CD4-positive, alpha-beta T cell (primary cell): ENCODE measurements at regions not wholly inside any gene's neighbourhood (a gene's known extent, or its start where the extent isn't known, plus 50 kb on each side); places are given as distances from the start of the nearest gene placed in this dataset.

Experiments used
- ATAC-seq: fragments of 200-7000 bp; cut with Tn5 transposase; one replicate; pipeline ENCODE4 v1.10.0; 2022; ENCODE audit warnings: mild to moderate bottlenecking; ENCODE audit not compliant: poor library complexity
- CTCF ChIA-PET: fragments of 350-600 bp; sonication (Branson Sonifier 250); formaldehyde crosslinking; loops from one replicate; lab custom pipeline; 2021; ENCODE audit warnings: antibody characterized with exemption, inconsistent platforms; lab: Charles Lee
- POLR2A ChIA-PET: fragments of 350-600 bp; sonication (Branson Sonifier 250); formaldehyde crosslinking; loops from one replicate; lab custom pipeline; 2021; ENCODE audit warnings: antibody characterized with exemption, inconsistent platforms; lab: Charles Lee
- DNase-seq, 14 experiments: peaks; one replicate each; pipeline ENCODE4 v3.0.0-alpha.2; 2013 to 2020; ENCODE audit warnings: mixed read lengths in 2 of 14
- H3K27ac ChIP-seq, 2 donors: one replicate each; pipeline versions ENCODE4 v1.5.1 to v1.7.0; 2013; ENCODE audit warnings: low read length in 2 of 2, low read depth in 1 of 2, mild to moderate bottlenecking in 1 of 2
- H3K27me3 ChIP-seq, 2 experiments: 1 replicate in 1 of 2; 2 replicates in 1 of 2; pipeline versions ENCODE4 v1.6.1 to v1.7.0; 2013; ENCODE audit warnings: low read length in 2 of 2, control low read depth in 1 of 2, mild to moderate bottlenecking in 1 of 2, moderate library complexity in 1 of 2; ENCODE audit not compliant: insufficient read depth in 2 of 2, control insufficient read depth in 1 of 2
- H3K36me3 ChIP-seq: one replicate; pipeline ENCODE4 v1.6.1; 2013; ENCODE audit warnings: low read length, control low read depth; ENCODE audit not compliant: insufficient read depth
- H3K4me1 ChIP-seq: one replicate; pipeline ENCODE4 v1.6.1; 2013; ENCODE audit warnings: low read length, control low read depth; ENCODE audit not compliant: insufficient read depth
- H3K4me3 ChIP-seq: one replicate; pipeline ENCODE4 v1.5.1; 2013; ENCODE audit warnings: mild to moderate bottlenecking, low read length, moderate library complexity
- H3K9me3 ChIP-seq, 2 experiments: 1 replicate in 1 of 2; 2 replicates in 1 of 2; pipeline versions ENCODE4 v1.6.1 to v1.7.0; 2013; ENCODE audit warnings: low read length in 2 of 2, mild to moderate bottlenecking in 2 of 2, control low read depth in 1 of 2, moderate library complexity in 1 of 2; ENCODE audit not compliant: control insufficient read depth in 1 of 2, insufficient read depth in 1 of 2
- H3K27ac Mint-ChIP-seq: one replicate; pipeline ENCODE4 v1.8.0; 2020; ENCODE audit warnings: mixed read lengths
- H3K27me3 Mint-ChIP-seq: one replicate; pipeline ENCODE4 v1.8.0; 2021; ENCODE audit warnings: mixed read lengths
- H3K36me3 Mint-ChIP-seq: one replicate; pipeline ENCODE4 v1.8.0; 2021; ENCODE audit warnings: low read depth, mixed read lengths
- H3K4me1 Mint-ChIP-seq: one replicate; pipeline ENCODE4 v1.8.0; 2021; ENCODE audit warnings: low read depth, mixed read lengths
- H3K4me3 Mint-ChIP-seq: one replicate; pipeline ENCODE4 v1.8.0; 2020; ENCODE audit warnings: mild to moderate bottlenecking, mixed read lengths
- H3K9me3 Mint-ChIP-seq: one replicate; pipeline ENCODE4 v1.8.0; 2020; ENCODE audit warnings: mixed read lengths
- CTCF ChIP-seq: fragments of 200-600 bp; IDR thresholded peaks from one replicate; pipeline ENCODE4 v1.8.0; 2022; ENCODE audit warnings: antibody characterized with exemption, mild to moderate bottlenecking
- intact Hi-C, 2 experiments: fragments of 100-400 bp; cut with DNase I in 1 of 2; cut with micrococcal nuclease in 1 of 2; formaldehyde crosslinking; loops; one replicate each; pipeline versions ENCODE4 v1.15.1 to v1.9.0; 2023 to 2025; cut with DNase I, micrococcal nuclease

- ATAC-seq = no peak
- H3K9me3 ChIP-seq = no peaks in the 10 kb centered on the region
- H3K27me3 Mint-ChIP-seq = no peaks in the 10 kb centered on the region
- no peak overlapping the region for H3K4me3 Mint-ChIP-seq
- no peaks in the 10 kb centered on the region for H3K4me1 Mint-ChIP-seq
- ChIA-PET POLR2A (no interaction called here), CTCF (no interaction called here)
- no peak overlapping the region for H3K4me3 ChIP-seq
- intact Hi-C loops = no loop called here
- no peaks in the 10 kb centered on the region for H3K36me3 Mint-ChIP-seq
- DNase-seq = no peak
- no peaks in the 10 kb centered on the region for H3K27me3 ChIP-seq
- peaks cover 3% of the 10 kb centered on the region for H3K9me3 Mint-ChIP-seq
- H3K27ac Mint-ChIP-seq = no peak overlapping the region
- no peaks in the 10 kb centered on the region for H3K4me1 ChIP-seq
- no peak overlapping the region for H3K27ac ChIP-seq
- no peaks in the 10 kb centered on the region for H3K36me3 ChIP-seq
- TF ChIP-seq CTCF = no peak
Observed at GRCh38 chr4:177967328-177967727, 525.1 kb upstream of the AGA start.

- CTCF ChIA-PET = no interaction called here
- ATAC-seq (no peak), DNase-seq (no peak)
- Histone ChIP-seq H3K4me3 (no peak overlapping the region), H3K27ac (no peak overlapping the region), H3K4me1 (no peaks in the 10 kb centered on the region), H3K27me3 (no peaks in the 10 kb centered on the region), H3K36me3 (no peaks in the 10 kb centered on the region), H3K9me3 (no peaks in the 10 kb centered on the region)
- POLR2A ChIA-PET = no interaction called here
- no peaks in the 10 kb centered on the region for H3K4me1 Mint-ChIP-seq
- intact Hi-C loops = no loop called here
- H3K9me3 Mint-ChIP-seq = peaks cover 3% of the 10 kb centered on the region
- no peak for TF ChIP-seq CTCF
- no peak overlapping the region for H3K27ac Mint-ChIP-seq
- H3K36me3 Mint-ChIP-seq = no peaks in the 10 kb centered on the region
- no peaks in the 10 kb centered on the region for H3K27me3 Mint-ChIP-seq
- no peak overlapping the region for H3K4me3 Mint-ChIP-seq
Observed at GRCh38 chr4:177968817-177969442, 526.7 kb upstream of the AGA start.

GRCh38 chr4:177974461-177974860, 532.2 kb upstream of the AGA start:
- no peaks in the 10 kb centered on the region for H3K27me3 ChIP-seq
- ChIA-PET POLR2A (no interaction called here), CTCF (no interaction called here)
- Mint-ChIP-seq H3K9me3 (no peaks in the 10 kb centered on the region), H3K36me3 (no peaks in the 10 kb centered on the region), H3K4me1 (no peaks in the 10 kb centered on the region), H3K27me3 (no peaks in the 10 kb centered on the region), H3K27ac (no peak overlapping the region), H3K4me3 (no peak overlapping the region)
- intact Hi-C loops = no loop called here
- no peaks in the 10 kb centered on the region for H3K4me1 ChIP-seq
- ATAC-seq (no peak), DNase-seq (no peak)
- no peaks in the 10 kb centered on the region for H3K9me3 ChIP-seq
- H3K27ac ChIP-seq = no peak overlapping the region
- no peak for TF ChIP-seq CTCF
- no peak overlapping the region for H3K4me3 ChIP-seq
- no peaks in the 10 kb centered on the region for H3K36me3 ChIP-seq
